BE2C (cell line): ENCODE measurements at regions not wholly inside any gene's neighbourhood (a gene's known extent, or its start where the extent isn't known, plus 50 kb on each side); places are given as distances from the start of the nearest gene placed in this dataset.

Experiments
- DNase-seq: peaks from one replicate; pipeline ENCODE4 v3.0.0-alpha.2; 2020
- H3K27me3 ChIP-seq: fragments of 250-450 bp; sonication (Bioruptor Pico); 2 replicates; pipeline ENCODE4 v1.5.1; 2020; ENCODE audit warnings: mild to moderate bottlenecking
- H3K36me3 ChIP-seq: fragments of 250-450 bp; sonication (Bioruptor Pico); 2 replicates; pipeline ENCODE4 v1.5.1; 2020; ENCODE audit warnings: mild to moderate bottlenecking
- H3K4me1 ChIP-seq: fragments of 250-450 bp; sonication (Bioruptor Pico); 2 replicates; pipeline ENCODE4 v1.5.1; 2020
- H3K4me3 ChIP-seq: 2 replicates; pipeline ENCODE4 v1.5.1; 2011; ENCODE audit warnings: low read depth, low read length
- H3K9me3 ChIP-seq: fragments of 250-450 bp; sonication (Bioruptor Pico); 2 replicates; pipeline ENCODE4 v1.5.1; 2020
- TF ChIP-seq, protein P1 (sequence below): IDR thresholded peaks from 2 replicates; pipeline ENCODE4 v1.5.1; 2012; ENCODE audit warnings: mild to moderate bottlenecking, low read depth, low read length

- Histone ChIP-seq H3K27me3 (no peaks in the 10 kb centered on the region), H3K9me3 (no peaks in the 10 kb centered on the region), H3K4me3 (no peak overlapping the region), H3K4me1 (no peaks in the 10 kb centered on the region), H3K36me3 (no peaks in the 10 kb centered on the region)
- DNase-seq = no peak
- TF ChIP-seq, protein P1, sequence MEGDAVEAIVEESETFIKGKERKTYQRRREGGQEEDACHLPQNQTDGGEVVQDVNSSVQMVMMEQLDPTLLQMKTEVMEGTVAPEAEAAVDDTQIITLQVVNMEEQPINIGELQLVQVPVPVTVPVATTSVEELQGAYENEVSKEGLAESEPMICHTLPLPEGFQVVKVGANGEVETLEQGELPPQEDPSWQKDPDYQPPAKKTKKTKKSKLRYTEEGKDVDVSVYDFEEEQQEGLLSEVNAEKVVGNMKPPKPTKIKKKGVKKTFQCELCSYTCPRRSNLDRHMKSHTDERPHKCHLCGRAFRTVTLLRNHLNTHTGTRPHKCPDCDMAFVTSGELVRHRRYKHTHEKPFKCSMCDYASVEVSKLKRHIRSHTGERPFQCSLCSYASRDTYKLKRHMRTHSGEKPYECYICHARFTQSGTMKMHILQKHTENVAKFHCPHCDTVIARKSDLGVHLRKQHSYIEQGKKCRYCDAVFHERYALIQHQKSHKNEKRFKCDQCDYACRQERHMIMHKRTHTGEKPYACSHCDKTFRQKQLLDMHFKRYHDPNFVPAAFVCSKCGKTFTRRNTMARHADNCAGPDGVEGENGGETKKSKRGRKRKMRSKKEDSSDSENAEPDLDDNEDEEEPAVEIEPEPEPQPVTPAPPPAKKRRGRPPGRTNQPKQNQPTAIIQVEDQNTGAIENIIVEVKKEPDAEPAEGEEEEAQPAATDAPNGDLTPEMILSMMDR = no peak
Observed at GRCh38 chr2:8223695-8224346, 458.0 kb upstream of the ID2 start.

GRCh38 chr2:8224347-8225190, 457.3 kb upstream of the ID2 start:
- Histone ChIP-seq H3K4me3 (no peak overlapping the region), H3K27me3 (no peaks in the 10 kb centered on the region), H3K9me3 (no peaks in the 10 kb centered on the region), H3K4me1 (peaks cover 4% of the 10 kb centered on the region; the same call in 1 of the 2 replicates), H3K36me3 (no peaks in the 10 kb centered on the region)
- no peak for DNase-seq
- TF ChIP-seq, protein P1 = no peak

- Histone ChIP-seq H3K4me3 (no peak overlapping the region), H3K36me3 (no peaks in the 10 kb centered on the region), H3K4me1 (peaks cover 4% of the 10 kb centered on the region; the same call in 1 of the 2 replicates), H3K27me3 (no peaks in the 10 kb centered on the region), H3K9me3 (no peaks in the 10 kb centered on the region)
- TF ChIP-seq, protein P1 = no peak
- no peak for DNase-seq
Observed at GRCh38 chr2:8225266-8225665, 456.6 kb upstream of the ID2 start.

GRCh38 chr2:8225798-8226197, 456.1 kb upstream of the ID2 start:
- H3K36me3 ChIP-seq = no peaks in the 10 kb centered on the region
- TF ChIP-seq, protein P1 = no peak
- H3K4me1 ChIP-seq = peaks cover 4% of the 10 kb centered on the region; the same call in 1 of the 2 replicates
- H3K27me3 ChIP-seq = no peaks in the 10 kb centered on the region
- DNase-seq = no peak
- no peak overlapping the region for H3K4me3 ChIP-seq
- no peaks in the 10 kb centered on the region for H3K9me3 ChIP-seq

GRCh38 chr2:8229546-8229986, 452.3 kb upstream of the ID2 start:
- DNase-seq = peak; percentile 24
- TF ChIP-seq, protein P1 = no peak
- Histone ChIP-seq H3K4me3 (no peak overlapping the region), H3K36me3 (no peaks in the 10 kb centered on the region), H3K4me1 (peaks cover 4% of the 10 kb centered on the region; the same call in 1 of the 2 replicates), H3K9me3 (no peaks in the 10 kb centered on the region), H3K27me3 (no peaks in the 10 kb centered on the region)

DNA sequence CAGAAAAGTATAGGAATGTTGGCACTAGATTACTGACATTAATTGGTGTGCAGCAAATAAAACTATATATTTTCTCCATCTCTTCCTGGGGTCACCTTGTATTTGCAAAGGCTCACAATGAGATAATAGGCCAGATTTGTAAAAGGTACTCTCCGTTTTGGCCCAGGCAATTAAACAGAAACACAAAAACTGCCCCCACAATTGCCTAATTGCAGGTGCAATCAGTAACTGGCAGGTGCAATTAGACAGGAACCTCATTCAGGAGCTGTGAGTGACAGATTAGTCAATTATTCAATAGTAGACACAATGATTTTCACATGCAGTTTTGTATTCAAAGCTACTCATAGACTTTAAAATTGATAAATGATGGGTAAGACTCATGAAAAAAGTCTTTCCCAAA, 451.4 kb upstream of the ID2 start:
- Histone ChIP-seq H3K4me1 (peaks cover 4% of the 10 kb centered on the region; the same call in 1 of the 2 replicates), H3K27me3 (no peaks in the 10 kb centered on the region), H3K4me3 (no peak overlapping the region), H3K9me3 (no peaks in the 10 kb centered on the region), H3K36me3 (no peaks in the 10 kb centered on the region)
- no peak for DNase-seq
- TF ChIP-seq, protein P1 = no peak
